ENCODE measurements at regions not wholly inside any gene's neighbourhood (a gene's known extent, or its start where the extent isn't known, plus 50 kb on each side); places are given as distances from the start of the nearest gene placed in this dataset.

DNA sequence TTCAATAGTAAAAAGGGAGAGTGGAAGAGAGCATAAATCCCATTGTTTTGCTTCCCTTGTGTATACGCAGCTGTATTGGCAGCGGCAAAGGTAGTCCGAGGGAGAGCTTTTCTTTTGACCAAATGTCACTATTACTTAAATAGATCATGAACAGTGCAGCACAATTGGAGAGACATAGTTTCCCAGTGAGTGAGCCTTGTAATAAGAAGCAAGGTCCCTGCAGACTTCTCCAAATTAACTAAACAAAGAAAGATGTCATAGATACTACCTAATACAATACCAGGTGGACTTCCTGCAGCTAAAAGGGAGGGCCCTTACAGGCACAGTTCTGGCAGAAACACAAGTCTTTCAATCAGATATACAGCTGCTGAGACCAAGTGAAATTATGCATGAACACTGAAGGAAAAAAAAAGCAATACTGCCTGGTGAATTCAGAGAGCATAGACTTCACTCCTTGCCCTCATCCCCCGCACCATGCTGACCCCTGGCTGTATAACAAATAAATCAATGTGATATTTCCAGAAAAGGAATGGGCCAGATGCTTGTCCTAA lies 404.7 kb upstream of the CDH2 start:
- Histone ChIP-seq H3K4me3 (no peak overlapping the region), H3K27ac (no peak overlapping the region), H3K4me1 (peaks cover 0 to 4% (median 0%) of the 10 kb centered on the region in 4 donors), H3K9me3 (no peaks in the 10 kb centered on the region), H3K27me3 (no peaks in the 10 kb centered on the region), H3K36me3 (no peaks in the 10 kb centered on the region)
- TF ChIP-seq, protein P1, sequence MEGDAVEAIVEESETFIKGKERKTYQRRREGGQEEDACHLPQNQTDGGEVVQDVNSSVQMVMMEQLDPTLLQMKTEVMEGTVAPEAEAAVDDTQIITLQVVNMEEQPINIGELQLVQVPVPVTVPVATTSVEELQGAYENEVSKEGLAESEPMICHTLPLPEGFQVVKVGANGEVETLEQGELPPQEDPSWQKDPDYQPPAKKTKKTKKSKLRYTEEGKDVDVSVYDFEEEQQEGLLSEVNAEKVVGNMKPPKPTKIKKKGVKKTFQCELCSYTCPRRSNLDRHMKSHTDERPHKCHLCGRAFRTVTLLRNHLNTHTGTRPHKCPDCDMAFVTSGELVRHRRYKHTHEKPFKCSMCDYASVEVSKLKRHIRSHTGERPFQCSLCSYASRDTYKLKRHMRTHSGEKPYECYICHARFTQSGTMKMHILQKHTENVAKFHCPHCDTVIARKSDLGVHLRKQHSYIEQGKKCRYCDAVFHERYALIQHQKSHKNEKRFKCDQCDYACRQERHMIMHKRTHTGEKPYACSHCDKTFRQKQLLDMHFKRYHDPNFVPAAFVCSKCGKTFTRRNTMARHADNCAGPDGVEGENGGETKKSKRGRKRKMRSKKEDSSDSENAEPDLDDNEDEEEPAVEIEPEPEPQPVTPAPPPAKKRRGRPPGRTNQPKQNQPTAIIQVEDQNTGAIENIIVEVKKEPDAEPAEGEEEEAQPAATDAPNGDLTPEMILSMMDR (IDR thresholded peaks at IDR 0.05): no peak
- intact Hi-C loops (cut with DNase I; ENCODE audit: low total_unique reads): no loop called here
- DNase-seq: no peak

DNA sequence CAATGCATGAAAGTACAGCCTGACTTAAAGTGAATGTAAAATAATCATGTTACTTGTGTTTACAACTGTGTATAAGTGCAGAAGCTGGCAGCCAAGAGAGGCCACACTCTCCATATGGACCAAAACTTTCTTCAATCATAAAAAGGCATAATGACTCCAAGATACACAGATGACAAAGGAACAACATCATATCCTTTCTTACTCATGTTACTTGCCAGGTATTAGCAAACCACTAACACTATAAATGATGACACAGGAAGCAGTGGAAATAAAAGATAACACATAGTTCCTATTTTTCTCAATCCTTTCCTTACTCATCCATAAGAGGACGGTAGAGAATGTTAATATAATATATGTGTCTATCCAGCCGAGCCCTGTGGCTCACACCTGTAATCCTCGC lies 400.0 kb upstream of the CDH2 start:
- H3K27ac ChIP-seq: no peak overlapping the region
- H3K27me3 ChIP-seq: no peaks in the 10 kb centered on the region
- intact Hi-C loops (cut with DNase I; ENCODE audit: low total_unique reads): no loop called here
- no peak overlapping the region for H3K4me3 ChIP-seq
- no peaks in the 10 kb centered on the region for H3K4me1 ChIP-seq
- H3K36me3 ChIP-seq: no peaks in the 10 kb centered on the region
- TF ChIP-seq, protein P1 (IDR thresholded peaks at IDR 0.05): no peak
- no peak for DNase-seq
- H3K9me3 ChIP-seq: peaks cover 0 to 3% (median 0%) of the 10 kb centered on the region in 3 donors

DNA sequence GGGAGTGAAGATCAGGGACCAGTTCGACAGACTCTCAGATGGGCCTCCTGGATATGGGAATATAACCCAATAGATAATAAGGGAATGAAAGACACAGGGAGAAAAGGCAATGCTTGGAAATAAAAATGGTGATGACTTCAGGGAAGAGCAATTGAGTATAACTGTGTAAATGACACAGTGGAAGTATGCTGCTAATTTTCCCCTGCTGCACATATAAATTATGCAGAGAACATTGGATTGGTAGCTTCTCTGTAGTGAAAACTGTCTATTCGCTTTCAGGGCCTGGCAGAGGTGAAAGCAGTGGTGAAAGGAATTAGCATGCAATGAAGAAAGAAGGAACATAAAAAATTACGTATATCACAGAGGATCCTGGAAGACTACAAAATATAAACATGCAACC lies 398.2 kb upstream of the CDH2 start:
- intact Hi-C loops (cut with DNase I; ENCODE audit: low total_unique reads): no loop called here
- DNase-seq: no peak
- Histone ChIP-seq H3K4me3 (no peak overlapping the region), H3K4me1 (no peaks in the 10 kb centered on the region), H3K27ac (no peak overlapping the region), H3K36me3 (no peaks in the 10 kb centered on the region), H3K9me3 (peaks cover 0 to 3% (median 0%) of the 10 kb centered on the region in 3 donors), H3K27me3 (no peaks in the 10 kb centered on the region)
- TF ChIP-seq, protein P1 (IDR thresholded peaks at IDR 0.05): no peak

DNA sequence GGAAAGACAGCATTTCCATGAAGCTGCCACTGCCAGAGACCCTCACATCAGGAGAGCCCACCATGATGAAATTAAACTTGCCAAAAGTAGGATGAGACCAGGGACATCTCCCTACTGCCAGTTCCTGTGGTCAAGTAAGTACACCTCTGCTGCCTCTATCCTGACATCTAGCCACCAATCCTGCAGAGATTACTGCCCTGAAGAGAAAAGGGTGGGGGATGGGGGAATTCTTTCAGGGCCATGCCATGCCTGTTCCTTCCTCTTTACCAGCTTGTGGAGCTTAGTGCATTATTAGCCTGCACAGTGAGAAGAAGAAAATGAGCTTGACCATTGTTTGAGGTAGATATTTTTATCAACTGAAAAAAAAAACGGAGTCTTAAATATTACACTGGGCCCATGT lies 397.2 kb upstream of the CDH2 start:
- DNase-seq: no peak
- H3K27me3 ChIP-seq: no peaks in the 10 kb centered on the region
- H3K27ac ChIP-seq: no peak overlapping the region
- H3K4me1 ChIP-seq: no peaks in the 10 kb centered on the region
- no peaks in the 10 kb centered on the region for H3K36me3 ChIP-seq
- TF ChIP-seq, protein P1 (IDR thresholded peaks at IDR 0.05): no peak
- no peak overlapping the region for H3K4me3 ChIP-seq
- peaks cover 0 to 3% (median 0%) of the 10 kb centered on the region in 3 donors for H3K9me3 ChIP-seq
- intact Hi-C loops (cut with DNase I; ENCODE audit: low total_unique reads): no loop called here

DNA sequence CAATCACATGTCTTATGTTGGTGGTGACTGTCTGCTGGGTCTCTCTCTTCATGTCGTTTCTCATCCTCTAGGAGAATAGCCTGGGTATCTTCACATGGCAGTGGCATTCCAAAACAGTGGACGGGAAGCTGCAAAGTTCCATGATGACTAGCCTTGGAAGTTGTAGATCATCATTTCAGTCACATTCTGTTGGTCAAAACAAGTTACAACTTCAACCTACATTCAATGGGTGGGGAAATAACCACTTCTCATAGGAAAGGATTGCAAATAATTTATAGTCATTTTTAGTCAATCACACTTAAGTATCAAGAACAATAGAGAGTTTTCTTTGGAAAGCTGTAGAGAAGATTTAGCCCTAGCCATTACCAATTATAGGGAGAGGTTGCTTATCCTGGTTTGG lies 395.0 kb upstream of the CDH2 start:
- Histone ChIP-seq H3K4me3 (no peak overlapping the region), H3K27ac (no peak overlapping the region)
- intact Hi-C loops (cut with DNase I; ENCODE audit: low total_unique reads): no loop called here

More for the DNA sequence above, 395.0 kb upstream of the CDH2 start:
- Histone ChIP-seq H3K4me1 (no peaks in the 10 kb centered on the region), H3K27me3 (no peaks in the 10 kb centered on the region), H3K9me3 (peaks cover 0 to 3% (median 0%) of the 10 kb centered on the region in 3 donors), H3K36me3 (no peaks in the 10 kb centered on the region)
- no peak for DNase-seq
- TF ChIP-seq, protein P1 (IDR thresholded peaks at IDR 0.05): no peak

All from tibial artery (tissue), 4 donors.